NT2/D1 (cell line): ENCODE measurements at regions not wholly inside any gene's neighbourhood (a gene's known extent, or its start where the extent isn't known, plus 50 kb on each side); places are given as distances from the start of the nearest gene placed in this dataset.

Experiments used
- YY1 ChIP-seq: IDR thresholded peaks from 2 replicates; pipeline ENCODE4 v1.6.1; 2011; ENCODE audit not compliant: insufficient read length, insufficient read depth
- ZNF274 ChIP-seq: IDR thresholded peaks from 2 replicates; pipeline ENCODE4 v1.6.1; 2011; ENCODE audit warnings: mild to moderate bottlenecking, low read depth, low read length

DNA sequence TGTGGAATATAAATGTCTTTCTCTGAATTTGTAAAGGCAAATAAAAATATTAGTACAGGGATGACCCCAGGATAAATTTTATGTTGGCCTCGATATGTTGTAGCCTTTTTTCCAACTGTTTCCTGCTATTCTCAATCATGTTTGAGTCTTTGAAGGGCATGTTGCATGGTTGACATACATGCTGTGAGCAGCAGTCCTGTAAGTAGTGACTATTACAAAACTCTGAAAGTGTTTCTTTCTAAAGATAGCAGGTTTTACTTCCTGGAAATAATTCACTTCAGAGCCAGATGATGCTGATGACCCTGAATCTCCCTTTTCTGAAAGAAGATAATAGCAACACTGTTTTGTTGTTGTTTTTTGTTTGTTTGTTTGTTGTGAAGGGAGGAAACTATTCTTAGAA is 393.0 kb upstream of the GNPDA2 start:
- TF ChIP-seq ZNF274 (no peak), YY1 (no peak)
